HepG2 (cell line): ENCODE measurements at regions not wholly inside any gene's neighbourhood (a gene's known extent, or its start where the extent isn't known, plus 50 kb on each side); places are given as distances from the start of the nearest gene placed in this dataset.

Source experiments
- ATAC-seq: fragments of 200-7000 bp; cut with Tn5 transposase; 3 replicates; pipeline ENCODE4 v1.9.1; 2020; ENCODE audit warnings: mild to moderate bottlenecking, moderate library complexity
- BruUV-seq: library from RNA; stranded (reverse); fragments of 400-500 nt; replicated peaks from 2 replicates; lab custom pipeline; 2021; lab: Mats Ljungman, UMichigan
- CTCF ChIA-PET: fragments of 300-600 bp; formaldehyde crosslinking; extraction: SDS; loops from one replicate; lab custom pipeline; 2021; ENCODE audit warnings: low total read pairs, inconsistent platforms, low intra/inter-chr PET ratio; lab: Yijun Ruan, JAX
- POLR2A ChIA-PET: fragments of 350-600 bp; sonication (Branson Sonifier 250); formaldehyde crosslinking; loops from one replicate; lab custom pipeline; 2020; ENCODE audit warnings: antibody characterized with exemption, inconsistent platforms; lab: Yijun Ruan, JAX
- DNase-seq: peaks from one replicate; pipeline ENCODE4 v3.0.0-alpha.2; 2015; ENCODE audit warnings: low spot score
- FAIRE-seq: peaks from 3 replicates; lab custom pipeline; 2011; peaks lifted over from hg19 to GRCh38; lab: Jason Lieb, UNC
- H2AFZ ChIP-seq: one replicate; pipeline ENCODE4 v1.6.1; 2011; ENCODE audit warnings: low read length, inconsistent platforms
- H3K27ac ChIP-seq: fragments of 300-600 bp; 3 replicates; pipeline ENCODE4 v1.8.0; 2011; ENCODE audit warnings: mixed run types, mild to moderate bottlenecking, mixed read lengths, low read length, inconsistent platforms; ENCODE audit not compliant: insufficient read depth; ENCODE audit errors: extremely low read length
- H3K27me3 ChIP-seq, 2 experiments: fragments of 200-600 bp in 1 of 2; 2 replicates in 1 of 2; 3 replicates in 1 of 2; pipeline versions ENCODE4 v1.6.0 to v1.8.0; 2011; ENCODE audit warnings: low read length in 2 of 2, mild to moderate bottlenecking in 2 of 2, moderate library complexity in 2 of 2, inconsistent platforms in 1 of 2; ENCODE audit not compliant: insufficient read depth in 2 of 2, control insufficient read depth in 1 of 2
- H3K36me3 ChIP-seq, 2 experiments: fragments of 200-600 bp in 1 of 2; replicated peaks in 1 of 2; 2 replicates in 1 of 2; 3 replicates in 1 of 2; pipeline versions ENCODE4 v1.5.1 to v1.8.0; 2011; ENCODE audit warnings: low read length in 2 of 2, inconsistent platforms in 1 of 2; ENCODE audit not compliant: insufficient read depth in 2 of 2, control insufficient read depth in 1 of 2
- H3K4me1 ChIP-seq: 2 replicates; pipeline ENCODE4 v1.5.1; 2012; ENCODE audit warnings: low read length, inconsistent platforms; ENCODE audit not compliant: insufficient read depth
- H3K4me2 ChIP-seq: 2 replicates; pipeline ENCODE4 v1.6.0; 2011; ENCODE audit warnings: low read depth, low read length, inconsistent platforms
- H3K4me3 ChIP-seq, 3 experiments: fragments of 200-600 bp in 1 of 3; sonication (generic), shearing (Covaris generic) in 1 of 3; replicated peaks in 1 of 3; 2 replicates each; pipeline ENCODE4 v1.5.1; 2011 to 2016; ENCODE audit warnings: low read length in 3 of 3, inconsistent platforms in 2 of 3, low read depth in 2 of 3, mild to moderate bottlenecking in 2 of 3, control low read depth in 1 of 3, mixed read lengths in 1 of 3; ENCODE audit not compliant: insufficient read depth in 1 of 3
- H3K79me2 ChIP-seq: one replicate; pipeline ENCODE4 v1.6.1; 2011; ENCODE audit warnings: low read length, inconsistent platforms; ENCODE audit not compliant: insufficient read depth
- H3K9ac ChIP-seq: 2 replicates; pipeline ENCODE4 v1.6.0; 2011; ENCODE audit warnings: mild to moderate bottlenecking, low read depth, low read length, inconsistent platforms; ENCODE audit not compliant: insufficient read depth
- H3K9me3 ChIP-seq: 2 replicates; pipeline ENCODE4 v1.5.1; 2012; ENCODE audit warnings: mild to moderate bottlenecking, low read length
- H4K20me1 ChIP-seq: 2 replicates; pipeline ENCODE4 v1.6.0; 2011; ENCODE audit warnings: inconsistent platforms, mild to moderate bottlenecking, low read length, moderate library complexity; ENCODE audit not compliant: insufficient read depth
- MAFF ChIP-seq: IDR thresholded peaks from 2 replicates; pipeline ENCODE4 v1.6.1; 2011; ENCODE audit warnings: low read depth, low read length, improper control_type of control experiment
- MAFK ChIP-seq, 2 experiments: IDR thresholded peaks in 1 of 2; conservative IDR thresholded peaks in 1 of 2; 2 replicates each; pipeline ENCODE4 v1.6.1; 2011; ENCODE audit warnings: improper control_type of control experiment in 2 of 2, low read length in 2 of 2
- SALL1 ChIP-seq: sonication (generic); formaldehyde crosslinking; IDR thresholded peaks from 2 replicates; pipeline ENCODE4 v1.8.0; 2022; ENCODE audit warnings: mild to moderate bottlenecking, missing genetic modification reagents
- ZMAT3 ChIP-seq: sonication (generic); formaldehyde crosslinking; conservative IDR thresholded peaks from 2 replicates; pipeline ENCODE4 v1.7.0; 2021; ENCODE audit warnings: missing genetic modification reagents
- ZNF20 ChIP-seq: sonication (generic); formaldehyde crosslinking; IDR thresholded peaks from 2 replicates; pipeline ENCODE4 v1.4.0; 2020; ENCODE audit warnings: mild to moderate bottlenecking, moderate library complexity, missing genetic modification reagents
- ZNF30 ChIP-seq: sonication (generic); formaldehyde crosslinking; IDR thresholded peaks from 2 replicates; pipeline ENCODE4 v1.5.0; 2020; ENCODE audit warnings: mild to moderate bottlenecking, missing genetic modification reagents
- ZNF7 ChIP-seq: IDR thresholded peaks from 2 replicates; pipeline ENCODE4 v1.6.1; 2016; ENCODE audit warnings: missing biosample characterization, missing genetic modification reagents
- WGBS: methylation state at CpG from one replicate; pipeline ENCODE4 v1.1.6; 2017; ENCODE audit warnings: low lambda C conversion rate; 5-methylcytosine and 5-hydroxymethylcytosine counted together
- in situ Hi-C: cut with HindIII; loops from 2 replicates; pipeline ENCODE4 v1.10.0; 2017; ENCODE audit warnings: low pct_unique_long_range_greater_than_20kb; ENCODE audit not compliant: extremely low pct_ligation_motif_present
- intact Hi-C: fragments of 100-400 bp; cut with micrococcal nuclease; formaldehyde crosslinking; loops from one replicate; pipeline ENCODE4 v1.10.0; 2022; ENCODE audit not compliant: unreplicated experiment

DNA sequence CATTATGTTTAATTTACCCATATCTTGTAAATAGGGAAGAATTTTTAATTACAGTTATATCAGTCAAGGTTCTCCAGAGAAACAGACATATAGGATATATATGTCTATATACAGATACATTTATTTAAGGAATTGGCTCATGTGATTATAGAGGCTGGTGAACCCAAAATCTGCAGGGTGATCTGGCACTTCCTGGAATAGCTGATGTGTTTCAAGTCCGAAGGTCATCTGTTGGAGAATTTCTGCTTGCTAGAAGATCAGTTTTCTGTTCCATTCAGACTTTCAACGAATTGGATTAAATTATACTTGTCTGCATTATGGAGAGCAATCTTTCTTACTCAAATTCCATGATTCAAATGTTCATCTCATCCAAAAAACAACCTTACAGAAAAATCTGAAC, 694.6 kb upstream of the DPPA4 start:
- TF ChIP-seq ZNF30 (CRISPR knock-in tag) (no peak), ZNF7 (no peak), ZMAT3 (CRISPR knock-in tag) (no peak)
- TF ChIP-seq, all 625 proteins: peak for 0
- no peaks in the 10 kb centered on the region for H3K36me3 ChIP-seq
- no peak overlapping the region for H3K9ac ChIP-seq
- no peak overlapping the region for H3K27ac ChIP-seq
- no peaks in the 10 kb centered on the region for H4K20me1 ChIP-seq
- no peak overlapping the region for H3K4me3 ChIP-seq
- no peaks in the 10 kb centered on the region for H3K79me2 ChIP-seq
- H3K4me1 ChIP-seq: no peaks in the 10 kb centered on the region
- 0% methylated on average over 2 of the region's 2 CpGs for WGBS
- BruUV-seq: no TSS peak
- no peak for FAIRE-seq
- no peak for DNase-seq
- ChIA-PET CTCF (no interaction called here), POLR2A (no interaction called here)
- ATAC-seq: no peak
- in situ Hi-C loops: no loop called here
- no peaks in the 10 kb centered on the region; a peak in 1 of 5 replicates for H3K27me3 ChIP-seq
- intact Hi-C loops: no loop called here
- H3K9me3 ChIP-seq: peaks cover 32% of the 10 kb centered on the region
- no peak overlapping the region for H3K4me2 ChIP-seq
- H2AFZ ChIP-seq: no peak overlapping the region

DNA sequence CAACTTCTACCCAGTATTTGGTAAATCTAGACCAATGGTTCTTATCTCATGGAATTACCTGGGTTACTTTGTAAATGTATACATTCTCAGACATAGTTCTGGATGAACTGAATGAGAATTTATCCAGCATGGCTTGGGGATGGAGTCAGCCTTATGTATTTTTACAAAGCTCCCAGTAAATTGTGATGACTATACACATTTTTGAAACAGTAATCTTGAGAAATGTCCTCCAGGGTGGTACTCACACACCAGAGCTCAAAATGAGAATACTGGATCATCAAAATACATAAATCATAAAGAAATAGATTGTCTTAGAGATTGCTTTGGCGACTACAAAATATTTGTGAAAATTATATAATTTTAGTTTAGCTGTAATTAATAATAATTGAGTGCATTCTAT, 722.1 kb upstream of the DPPA4 start:
- no peaks in the 10 kb centered on the region for H3K4me1 ChIP-seq
- no peaks in the 10 kb centered on the region for H3K27me3 ChIP-seq
- no peaks in the 10 kb centered on the region for H3K79me2 ChIP-seq
- no peak overlapping the region for H2AFZ ChIP-seq
- no peak overlapping the region for H3K4me3 ChIP-seq
- no peak overlapping the region for H3K4me2 ChIP-seq
- no peak for DNase-seq
- ChIA-PET POLR2A (no interaction called here), CTCF (no interaction called here)
- H3K9me3 ChIP-seq: peaks cover 6% of the 10 kb centered on the region
- H3K9ac ChIP-seq: no peak overlapping the region
- TF ChIP-seq SALL1 (CRISPR knock-in tag): no peak
- TF ChIP-seq MAFF: 0 out of 2 replicates have a peak, but pooled peaks have one; percentile 29
- TF ChIP-seq MAFK (conservative IDR thresholded peaks at IDR 0.05 in 1 of 2, IDR thresholded peaks at IDR 0.05 in 1 of 2; ENCODE audit: low read length in 2 of 2): peak in 1 of 2 experiments; percentile 62; a peak in 1 of 4 replicates
- TF ChIP-seq ZNF20 (CRISPR knock-in tag): no peak
- no TSS peak for BruUV-seq
- intact Hi-C loops (no loop called here), in situ Hi-C loops (no loop called here)
- WGBS: 12% methylated on average over 1 of the region's 1 CpG
- no peak for FAIRE-seq
- no peak overlapping the region for H3K27ac ChIP-seq
- no peaks in the 10 kb centered on the region for H4K20me1 ChIP-seq
- ATAC-seq: no peak
- H3K36me3 ChIP-seq: no peaks in the 10 kb centered on the region
